Endothelial cell (in vitro differentiated cells): ENCODE measurements at regions not wholly inside any gene's neighbourhood (a gene's known extent, or its start where the extent isn't known, plus 50 kb on each side); places are given as distances from the start of the nearest gene placed in this dataset.

Experiments used
- DNase-seq: peaks from one replicate; pipeline ENCODE4 v3.0.0; 2021; ENCODE audit warnings: low spot score
- H3K27ac Mint-ChIP-seq: one replicate; pipeline ENCODE4 v1.8.0; 2021; ENCODE audit warnings: mixed read lengths, inconsistent platforms; ENCODE audit not compliant: unreplicated experiment
- H3K27me3 Mint-ChIP-seq: one replicate; pipeline ENCODE4 v1.8.0; 2021; ENCODE audit warnings: mild to moderate bottlenecking, moderate library complexity, mixed read lengths, inconsistent platforms; ENCODE audit not compliant: unreplicated experiment
- H3K36me3 Mint-ChIP-seq: one replicate; pipeline ENCODE4 v1.8.0; 2021; ENCODE audit warnings: mild to moderate bottlenecking, low read depth, mixed read lengths, inconsistent platforms; ENCODE audit not compliant: unreplicated experiment
- H3K4me1 Mint-ChIP-seq: one replicate; pipeline ENCODE4 v1.8.0; 2021; ENCODE audit warnings: mild to moderate bottlenecking, mixed read lengths, inconsistent platforms; ENCODE audit not compliant: unreplicated experiment
- H3K4me3 Mint-ChIP-seq: one replicate; pipeline ENCODE4 v1.8.0; 2021; ENCODE audit warnings: mild to moderate bottlenecking, mixed read lengths, inconsistent platforms; ENCODE audit not compliant: unreplicated experiment
- H3K9me3 Mint-ChIP-seq: one replicate; pipeline ENCODE4 v1.8.0; 2021; ENCODE audit warnings: mixed read lengths, inconsistent platforms; ENCODE audit not compliant: unreplicated experiment
- CTCF ChIP-seq: fragments of 200-600 bp; sonication (generic); IDR thresholded peaks from one replicate; pipeline ENCODE4 v1.5.0; 2021; ENCODE audit warnings: antibody characterized with exemption; ENCODE audit not compliant: unreplicated experiment

DNA sequence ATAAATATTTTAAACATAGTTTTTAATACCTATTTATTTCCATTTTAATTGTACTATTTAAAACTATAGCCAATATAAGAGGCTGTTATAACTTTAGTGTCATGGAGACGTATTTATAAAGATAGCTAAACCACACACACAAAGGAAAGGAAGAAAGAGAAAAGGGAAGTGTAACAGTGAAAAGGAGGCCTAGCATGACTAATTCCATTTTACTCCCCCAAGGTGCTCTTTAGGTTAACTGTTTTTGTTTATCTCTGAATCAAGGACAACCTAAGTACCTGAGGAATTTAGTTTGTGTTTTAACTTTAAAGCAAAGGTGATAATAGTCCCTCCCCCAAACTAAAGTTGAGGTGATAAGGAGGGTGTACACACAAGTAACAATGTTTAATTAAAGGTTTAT lies 1188.9 kb upstream of the C9orf72 start:
- no peak for DNase-seq
- peaks cover 10% of the 10 kb centered on the region for H3K4me1 Mint-ChIP-seq
- no peaks in the 10 kb centered on the region for H3K27me3 Mint-ChIP-seq
- H3K4me3 Mint-ChIP-seq, result no peak overlapping the region
- peak overlapping the region; percentile 5 for H3K27ac Mint-ChIP-seq
- no peaks in the 10 kb centered on the region for H3K9me3 Mint-ChIP-seq
- TF ChIP-seq CTCF, result no peak
- H3K36me3 Mint-ChIP-seq, result no peaks in the 10 kb centered on the region

DNA sequence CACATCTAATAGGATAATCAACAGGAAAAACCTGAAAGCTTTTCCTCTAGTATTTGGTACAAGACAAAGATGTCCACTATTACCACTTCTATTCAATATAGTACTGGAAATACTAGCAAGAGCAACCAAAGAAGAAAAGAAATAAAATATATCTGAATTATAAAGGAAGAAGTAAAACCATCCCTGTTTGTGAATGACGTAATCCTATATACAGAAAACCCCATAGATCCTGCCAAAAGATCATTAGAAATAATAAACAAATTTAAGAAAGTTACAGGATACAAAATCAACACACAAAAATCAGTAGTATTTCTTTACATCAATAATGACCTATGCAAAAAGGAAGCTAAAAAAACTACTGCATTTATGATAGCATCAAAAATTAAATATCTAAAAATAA lies 1191.3 kb upstream of the C9orf72 start:
- no peaks in the 10 kb centered on the region for H3K36me3 Mint-ChIP-seq
- no peak overlapping the region for H3K27ac Mint-ChIP-seq
- DNase-seq, result no peak
- H3K4me3 Mint-ChIP-seq, result no peak overlapping the region
- no peaks in the 10 kb centered on the region for H3K27me3 Mint-ChIP-seq
- TF ChIP-seq CTCF, result no peak
- H3K4me1 Mint-ChIP-seq, result peaks cover 10% of the 10 kb centered on the region
- no peaks in the 10 kb centered on the region for H3K9me3 Mint-ChIP-seq

DNA sequence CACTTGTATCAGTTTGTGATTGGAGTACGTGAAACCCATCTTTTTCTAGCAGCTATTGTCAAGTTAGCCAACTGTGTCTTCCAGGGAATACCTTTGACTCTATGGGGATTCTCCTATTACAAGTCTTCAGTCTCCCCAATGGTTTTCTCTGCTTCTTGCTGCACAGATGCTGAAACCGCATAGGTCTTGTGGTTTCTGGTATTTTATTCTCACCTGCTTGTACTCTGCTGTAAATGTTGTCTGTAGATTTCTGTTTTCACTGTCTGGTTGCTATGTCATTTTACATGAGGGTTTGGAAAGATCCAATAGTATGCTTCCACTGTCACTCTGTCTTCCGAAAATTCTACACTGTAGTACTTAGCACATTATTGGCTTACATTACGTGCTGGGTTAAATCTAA lies 1196.9 kb upstream of the C9orf72 start:
- Mint-ChIP-seq H3K9me3 (no peaks in the 10 kb centered on the region), H3K27ac (no peak overlapping the region), H3K4me1 (no peaks in the 10 kb centered on the region), H3K27me3 (no peaks in the 10 kb centered on the region), H3K36me3 (no peaks in the 10 kb centered on the region), H3K4me3 (no peak overlapping the region)
- TF ChIP-seq CTCF, result no peak
- no peak for DNase-seq

GRCh38 chr9:28770827-28771226 lies 1197.5 kb upstream of the C9orf72 start:
- H3K4me3 Mint-ChIP-seq, result no peak overlapping the region
- no peaks in the 10 kb centered on the region for H3K27me3 Mint-ChIP-seq
- no peaks in the 10 kb centered on the region for H3K4me1 Mint-ChIP-seq
- H3K36me3 Mint-ChIP-seq, result no peaks in the 10 kb centered on the region
- no peak overlapping the region for H3K27ac Mint-ChIP-seq
- DNase-seq, result no peak
- no peak for TF ChIP-seq CTCF
- no peaks in the 10 kb centered on the region for H3K9me3 Mint-ChIP-seq

DNA sequence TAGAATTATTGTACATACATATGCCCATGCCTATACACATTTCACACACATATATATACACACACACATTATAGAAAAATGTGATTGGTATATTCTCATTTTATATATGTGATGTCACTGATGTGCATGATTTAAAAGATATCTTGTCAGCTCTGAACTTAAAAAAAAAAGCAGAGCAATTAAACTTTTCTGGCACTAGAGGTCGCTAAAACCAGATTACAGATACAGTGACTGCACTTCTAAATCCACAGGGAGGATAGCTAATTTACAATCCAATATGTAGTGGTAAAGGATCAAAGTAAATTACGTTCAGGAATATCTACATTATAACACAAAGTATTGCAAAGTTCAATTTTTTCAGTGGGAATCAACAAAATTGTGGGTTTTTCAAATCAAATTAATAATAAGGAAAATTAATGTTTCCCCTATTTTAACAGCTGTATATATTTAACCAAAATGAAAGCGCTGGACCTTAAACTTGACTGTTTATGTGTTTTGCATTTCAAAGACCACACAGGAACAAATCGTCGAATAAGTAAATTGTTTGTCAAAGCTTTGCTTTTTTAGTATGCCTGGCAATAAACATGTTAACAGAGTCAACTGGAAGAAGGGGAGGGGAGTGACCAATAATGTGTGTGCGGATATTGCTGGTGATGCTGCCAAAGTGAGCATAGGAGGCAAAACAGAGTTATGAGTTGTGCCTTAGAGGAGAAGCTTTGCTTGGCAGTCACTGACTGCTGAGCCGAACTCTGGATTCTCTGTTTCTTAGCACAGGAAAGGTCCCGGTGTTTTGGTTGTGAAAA lies 1201.4 kb upstream of the C9orf72 start:
- H3K9me3 Mint-ChIP-seq, result no peaks in the 10 kb centered on the region
- H3K27ac Mint-ChIP-seq, result no peak overlapping the region
- DNase-seq, result no peak
- TF ChIP-seq CTCF, result peak; percentile 76
- no peak overlapping the region for H3K4me3 Mint-ChIP-seq
- no peaks in the 10 kb centered on the region for H3K4me1 Mint-ChIP-seq
- H3K27me3 Mint-ChIP-seq, result no peaks in the 10 kb centered on the region
- no peaks in the 10 kb centered on the region for H3K36me3 Mint-ChIP-seq
